Endothelial cell (in vitro differentiated cells): ENCODE measurements at regions not wholly inside any gene's neighbourhood (a gene's known extent, or its start where the extent isn't known, plus 50 kb on each side); places are given as distances from the start of the nearest gene placed in this dataset.

Experiments used
- DNase-seq: peaks from one replicate; pipeline ENCODE4 v3.0.0; 2021; ENCODE audit warnings: low spot score
- H3K27ac Mint-ChIP-seq: one replicate; pipeline ENCODE4 v1.8.0; 2021; ENCODE audit warnings: mixed read lengths, inconsistent platforms; ENCODE audit not compliant: unreplicated experiment
- H3K27me3 Mint-ChIP-seq: one replicate; pipeline ENCODE4 v1.8.0; 2021; ENCODE audit warnings: mild to moderate bottlenecking, moderate library complexity, mixed read lengths, inconsistent platforms; ENCODE audit not compliant: unreplicated experiment
- H3K36me3 Mint-ChIP-seq: one replicate; pipeline ENCODE4 v1.8.0; 2021; ENCODE audit warnings: mild to moderate bottlenecking, low read depth, mixed read lengths, inconsistent platforms; ENCODE audit not compliant: unreplicated experiment
- H3K4me1 Mint-ChIP-seq: one replicate; pipeline ENCODE4 v1.8.0; 2021; ENCODE audit warnings: mild to moderate bottlenecking, mixed read lengths, inconsistent platforms; ENCODE audit not compliant: unreplicated experiment
- H3K4me3 Mint-ChIP-seq: one replicate; pipeline ENCODE4 v1.8.0; 2021; ENCODE audit warnings: mild to moderate bottlenecking, mixed read lengths, inconsistent platforms; ENCODE audit not compliant: unreplicated experiment
- H3K9me3 Mint-ChIP-seq: one replicate; pipeline ENCODE4 v1.8.0; 2021; ENCODE audit warnings: mixed read lengths, inconsistent platforms; ENCODE audit not compliant: unreplicated experiment
- CTCF ChIP-seq: fragments of 200-600 bp; sonication (generic); IDR thresholded peaks from one replicate; pipeline ENCODE4 v1.5.0; 2021; ENCODE audit warnings: antibody characterized with exemption; ENCODE audit not compliant: unreplicated experiment

- no peaks in the 10 kb centered on the region for H3K27me3 Mint-ChIP-seq
- no peak for DNase-seq
- no peak for TF ChIP-seq CTCF
- H3K36me3 Mint-ChIP-seq = no peaks in the 10 kb centered on the region
- H3K4me3 Mint-ChIP-seq = no peak overlapping the region
- no peaks in the 10 kb centered on the region for H3K9me3 Mint-ChIP-seq
- no peaks in the 10 kb centered on the region for H3K4me1 Mint-ChIP-seq
- H3K27ac Mint-ChIP-seq = no peak overlapping the region
Measured at GRCh38 chr7:46542076-46542475, 621.0 kb upstream of the IGFBP3 start.

GRCh38 chr7:46539892-46540483 lies 618.9 kb upstream of the IGFBP3 start:
- H3K9me3 Mint-ChIP-seq = no peaks in the 10 kb centered on the region
- H3K4me3 Mint-ChIP-seq = no peak overlapping the region
- no peaks in the 10 kb centered on the region for H3K36me3 Mint-ChIP-seq
- H3K27ac Mint-ChIP-seq = no peak overlapping the region
- DNase-seq = no peak
- peaks cover 2% of the 10 kb centered on the region for H3K27me3 Mint-ChIP-seq
- no peaks in the 10 kb centered on the region for H3K4me1 Mint-ChIP-seq
- no peak for TF ChIP-seq CTCF

- H3K4me3 Mint-ChIP-seq = no peak overlapping the region
- no peaks in the 10 kb centered on the region for H3K36me3 Mint-ChIP-seq
- no peak for DNase-seq
- TF ChIP-seq CTCF = no peak
- H3K27ac Mint-ChIP-seq = no peak overlapping the region
- H3K9me3 Mint-ChIP-seq = no peaks in the 10 kb centered on the region
- H3K27me3 Mint-ChIP-seq = peaks cover 4% of the 10 kb centered on the region
- no peaks in the 10 kb centered on the region for H3K4me1 Mint-ChIP-seq
Measured at GRCh38 chr7:46537191-46537905, 616.3 kb upstream of the IGFBP3 start.

- no peaks in the 10 kb centered on the region for H3K4me1 Mint-ChIP-seq
- peaks cover 4% of the 10 kb centered on the region for H3K27me3 Mint-ChIP-seq
- H3K36me3 Mint-ChIP-seq = no peaks in the 10 kb centered on the region
- H3K27ac Mint-ChIP-seq = no peak overlapping the region
- no peak for TF ChIP-seq CTCF
- H3K4me3 Mint-ChIP-seq = no peak overlapping the region
- no peak for DNase-seq
- H3K9me3 Mint-ChIP-seq = no peaks in the 10 kb centered on the region
Measured at GRCh38 chr7:46534664-46535588, 613.9 kb upstream of the IGFBP3 start.
